ENCODE measurements at regions not wholly inside any gene's neighbourhood (a gene's known extent, or its start where the extent isn't known, plus 50 kb on each side); places are given as distances from the start of the nearest gene placed in this dataset.

DNA sequence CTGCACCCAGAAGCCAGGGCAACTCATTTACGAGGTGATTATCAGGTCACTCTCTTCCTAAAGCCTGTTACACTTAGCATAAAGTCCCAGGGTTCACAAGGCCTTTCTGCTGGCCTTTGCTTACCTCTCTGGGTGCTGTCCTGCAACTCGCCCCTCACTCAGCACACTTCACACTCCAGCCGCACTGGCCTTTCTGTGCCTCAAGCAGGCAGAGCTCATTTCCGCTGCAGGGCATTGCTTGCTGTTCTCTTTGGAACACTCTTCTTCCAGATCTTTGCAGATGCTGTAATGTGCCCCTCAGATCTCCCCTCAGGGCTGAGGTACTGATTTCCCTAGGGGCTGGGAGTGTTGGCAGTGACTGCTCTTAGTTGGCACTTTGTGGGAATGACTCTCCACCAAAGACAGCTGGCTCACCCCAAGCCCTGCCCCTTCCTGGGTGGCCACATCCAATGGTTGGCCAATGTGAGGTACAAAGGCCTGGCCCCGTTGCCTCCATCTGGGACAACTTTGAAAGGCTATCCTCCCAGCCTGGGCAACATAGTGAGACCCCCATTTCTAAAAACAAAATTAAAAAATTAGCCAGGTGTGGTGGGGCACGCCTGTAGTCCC, 50.8 kb upstream of the SSBP3 start:
- WGBS = 98% methylated on average over 6 of the region's 6 CpGs
- H3K9me3 ChIP-seq (ENCODE audit: control insufficient read depth in 2 of 2, insufficient read depth in 1 of 2, low read length in 1 of 2) = no peaks in the 10 kb centered on the region
- peaks cover 10 to 27% of the 10 kb centered on the region in 2 donors for H3K4me1 ChIP-seq (ENCODE audit: control insufficient read depth in 2 of 2, insufficient read depth in 2 of 2, low read length in 2 of 2)
- H3K27me3 ChIP-seq (ENCODE audit: control insufficient read depth in 2 of 2, insufficient read depth in 1 of 2, low read length in 1 of 2) = no peaks in the 10 kb centered on the region
- no peak for DNase-seq (ENCODE audit: low read depth in 6 of 9, low spot score in 9 of 9)
- H3K27ac ChIP-seq (ENCODE audit: low read depth in 1 of 2, low read length in 1 of 2) = no peak overlapping the region
- no peaks in the 10 kb centered on the region for H3K36me3 ChIP-seq (ENCODE audit: control insufficient read depth in 2 of 2, insufficient read depth in 2 of 2, low read length in 1 of 2)
- no peak overlapping the region for H3K4me3 ChIP-seq (ENCODE audit: low read length in 2 of 2)

DNA sequence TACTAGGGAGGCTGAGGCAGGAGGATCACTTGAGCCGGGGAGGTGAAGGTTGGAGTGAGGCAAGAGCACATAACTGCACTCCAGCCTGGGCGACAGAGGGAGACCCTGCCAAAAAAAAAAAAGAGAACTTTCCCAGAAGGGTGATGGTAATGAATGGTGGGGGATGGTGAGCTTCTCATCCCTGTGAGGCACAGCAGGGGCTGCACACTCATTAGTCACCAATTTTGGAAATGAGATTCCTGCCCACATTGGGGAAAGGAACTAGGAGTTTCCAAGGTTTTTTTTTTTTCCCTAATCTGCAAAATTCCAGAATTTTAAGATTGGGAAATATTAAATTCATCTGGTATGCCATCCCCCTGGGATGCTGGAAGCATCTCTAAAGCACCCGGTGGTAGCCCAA, 50.2 kb upstream of the SSBP3 start:
- WGBS = 93% methylated on average over 3 of the region's 3 CpGs
- DNase-seq (ENCODE audit: low read depth in 6 of 9, low spot score in 9 of 9) = no peak
- H3K27me3 ChIP-seq (ENCODE audit: control insufficient read depth in 2 of 2, insufficient read depth in 1 of 2, low read length in 1 of 2) = no peaks in the 10 kb centered on the region

More for the DNA sequence above, 50.2 kb upstream of the SSBP3 start:
- H3K9me3 ChIP-seq (ENCODE audit: control insufficient read depth in 2 of 2, insufficient read depth in 1 of 2, low read length in 1 of 2) = no peaks in the 10 kb centered on the region
- no peak overlapping the region for H3K27ac ChIP-seq (ENCODE audit: low read depth in 1 of 2, low read length in 1 of 2)
- H3K4me3 ChIP-seq (ENCODE audit: low read length in 2 of 2) = no peak overlapping the region
- H3K4me1 ChIP-seq (ENCODE audit: control insufficient read depth in 2 of 2, insufficient read depth in 2 of 2, low read length in 2 of 2) = peaks cover 10 to 23% of the 10 kb centered on the region in 2 donors
- no peaks in the 10 kb centered on the region for H3K36me3 ChIP-seq (ENCODE audit: control insufficient read depth in 2 of 2, insufficient read depth in 2 of 2, low read length in 1 of 2)
